ENCODE measurements at regions not wholly inside any gene's neighbourhood (a gene's known extent, or its start where the extent isn't known, plus 50 kb on each side); places are given as distances from the start of the nearest gene placed in this dataset.
"Not testable (repeated sequence)": the region's sequence is repeated elsewhere in the genome, so short reads cannot be mapped to it uniquely, and the experiment has no call there.

GRCh38 chr20:52057133-52057532, 134.4 kb downstream of the ZFP64 start:
- peaks cover 7 to 15% (median 11%) of the 10 kb centered on the region in 5 donors for H3K36me3 Mint-ChIP-seq
- H3K27me3 ChIP-seq (ENCODE audit: control insufficient read depth in 2 of 2, insufficient read depth in 2 of 2, low read length in 2 of 2); H3K27ac Mint-ChIP-seq; H3K4me1 ChIP-seq (ENCODE audit: control insufficient read depth in 2 of 2, insufficient read depth in 2 of 2, low read length in 2 of 2); H3K4me3 ChIP-seq (ENCODE audit: low read length); POLR2A ChIA-PET; ATAC-seq; DNase-seq; H3K27me3 Mint-ChIP-seq; H3K4me1 Mint-ChIP-seq; H3K4me3 Mint-ChIP-seq; CTCF ChIA-PET; H3K27ac ChIP-seq (ENCODE audit: low read depth, low read length); H3K36me3 ChIP-seq (ENCODE audit: control insufficient read depth in 2 of 3, insufficient read depth in 3 of 3, low read length in 3 of 3); intact Hi-C loops (cut with micrococcal nuclease): not testable (repeated sequence)
- peaks cover 3 to 31% (median 12%) of the 10 kb centered on the region in 11 donors for H3K9me3 Mint-ChIP-seq
- H3K9me3 ChIP-seq (ENCODE audit: control insufficient read depth in 2 of 3, low read length in 3 of 3) = peaks cover 0 to 12% (median 0%) of the 10 kb centered on the region in 3 experiments

- Mint-ChIP-seq H3K9me3 (peaks cover 3 to 31% (median 12%) of the 10 kb centered on the region in 11 donors), H3K27me3 (no peaks in the 10 kb centered on the region), H3K4me1 (no peaks in the 10 kb centered on the region), H3K27ac (no peak overlapping the region), H3K36me3 (peaks cover 7 to 15% (median 11%) of the 10 kb centered on the region in 5 donors), H3K4me3 (no peak overlapping the region)
- CTCF ChIA-PET = no interaction called here
- POLR2A ChIA-PET = no interaction called here
- Histone ChIP-seq H3K9me3 (ENCODE audit: control insufficient read depth in 2 of 3, low read length in 3 of 3) (peaks cover 0 to 12% (median 0%) of the 10 kb centered on the region in 3 experiments), H3K4me3 (ENCODE audit: low read length) (no peak overlapping the region), H3K27ac (ENCODE audit: low read depth, low read length) (no peak overlapping the region), H3K4me1 (ENCODE audit: control insufficient read depth in 2 of 2, insufficient read depth in 2 of 2, low read length in 2 of 2) (peaks cover 0 to 3% of the 10 kb centered on the region in 2 donors), H3K36me3 (ENCODE audit: control insufficient read depth in 2 of 3, insufficient read depth in 3 of 3, low read length in 3 of 3) (no peaks in the 10 kb centered on the region), H3K27me3 (ENCODE audit: control insufficient read depth in 2 of 2, insufficient read depth in 2 of 2, low read length in 2 of 2) (no peaks in the 10 kb centered on the region)
- ATAC-seq (no peak), DNase-seq (no peak)
- intact Hi-C loops (cut with micrococcal nuclease) = no loop called here
Measured at GRCh38 chr20:52056203-52057062, 135.1 kb downstream of the ZFP64 start.

GRCh38 chr20:52054123-52054522, 137.5 kb downstream of the ZFP64 start:
- H3K4me3 Mint-ChIP-seq = no peak overlapping the region
- H3K4me1 Mint-ChIP-seq = peaks cover 0 to 1% (median 0%) of the 10 kb centered on the region in 7 donors
- H3K27me3 Mint-ChIP-seq = peaks cover 0 to 12% (median 7%) of the 10 kb centered on the region in 5 donors
- H3K27ac Mint-ChIP-seq = no peak overlapping the region
- intact Hi-C loops (cut with micrococcal nuclease) = no loop called here
- no peaks in the 10 kb centered on the region for H3K36me3 ChIP-seq (ENCODE audit: control insufficient read depth in 2 of 3, insufficient read depth in 3 of 3, low read length in 3 of 3)
- H3K9me3 ChIP-seq (ENCODE audit: control insufficient read depth in 2 of 3, low read length in 3 of 3) = peaks cover 0 to 12% (median 0%) of the 10 kb centered on the region in 3 experiments
- H3K4me1 ChIP-seq (ENCODE audit: control insufficient read depth in 2 of 2, insufficient read depth in 2 of 2, low read length in 2 of 2) = peaks cover 0 to 3% of the 10 kb centered on the region in 2 donors
- no peak overlapping the region for H3K4me3 ChIP-seq (ENCODE audit: low read length)
- no peak for DNase-seq
- CTCF ChIA-PET = no interaction called here
- peaks cover 3 to 31% (median 12%) of the 10 kb centered on the region in 11 donors for H3K9me3 Mint-ChIP-seq
- no peak for ATAC-seq
- POLR2A ChIA-PET = no interaction called here
- H3K27me3 ChIP-seq (ENCODE audit: control insufficient read depth in 2 of 2, insufficient read depth in 2 of 2, low read length in 2 of 2) = no peaks in the 10 kb centered on the region
- H3K27ac ChIP-seq (ENCODE audit: low read depth, low read length) = no peak overlapping the region
- H3K36me3 Mint-ChIP-seq = peaks cover 7 to 15% (median 11%) of the 10 kb centered on the region in 5 donors

GRCh38 chr20:52049001-52049731, 142.4 kb downstream of the ZFP64 start:
- peaks cover 0 to 16% (median 11%) of the 10 kb centered on the region in 5 donors for H3K27me3 Mint-ChIP-seq
- Histone ChIP-seq H3K9me3 (ENCODE audit: control insufficient read depth in 2 of 3, low read length in 3 of 3) (no peaks in the 10 kb centered on the region), H3K4me1 (ENCODE audit: control insufficient read depth in 2 of 2, insufficient read depth in 2 of 2, low read length in 2 of 2) (peaks cover 8 to 15% of the 10 kb centered on the region in 2 donors), H3K27ac (ENCODE audit: low read depth, low read length) (no peak overlapping the region), H3K36me3 (ENCODE audit: control insufficient read depth in 2 of 3, insufficient read depth in 3 of 3, low read length in 3 of 3) (no peaks in the 10 kb centered on the region), H3K4me3 (ENCODE audit: low read length) (no peak overlapping the region), H3K27me3 (ENCODE audit: control insufficient read depth in 2 of 2, insufficient read depth in 2 of 2, low read length in 2 of 2) (no peaks in the 10 kb centered on the region)
- CTCF ChIA-PET = no interaction called here
- no peaks in the 10 kb centered on the region for H3K36me3 Mint-ChIP-seq
- H3K4me1 Mint-ChIP-seq = peaks cover 7 to 20% (median 16%) of the 10 kb centered on the region in 7 donors
- ATAC-seq (no peak), DNase-seq (no peak)
- H3K4me3 Mint-ChIP-seq = no peak overlapping the region
- intact Hi-C loops (cut with micrococcal nuclease) = no loop called here
- POLR2A ChIA-PET = no interaction called here
- no peaks in the 10 kb centered on the region for H3K9me3 Mint-ChIP-seq
- peak overlapping the region in 1 of 9 donors; percentile 46 for H3K27ac Mint-ChIP-seq

GRCh38 chr20:52047811-52048764, 143.5 kb downstream of the ZFP64 start:
- Histone ChIP-seq H3K36me3 (ENCODE audit: control insufficient read depth in 2 of 3, insufficient read depth in 3 of 3, low read length in 3 of 3) (no peaks in the 10 kb centered on the region), H3K27me3 (ENCODE audit: control insufficient read depth in 2 of 2, insufficient read depth in 2 of 2, low read length in 2 of 2) (no peaks in the 10 kb centered on the region), H3K4me3 (ENCODE audit: low read length) (no peak overlapping the region), H3K27ac (ENCODE audit: low read depth, low read length) (no peak overlapping the region), H3K9me3 (ENCODE audit: control insufficient read depth in 2 of 3, low read length in 3 of 3) (no peaks in the 10 kb centered on the region), H3K4me1 (ENCODE audit: control insufficient read depth in 2 of 2, insufficient read depth in 2 of 2, low read length in 2 of 2) (peaks cover 8 to 15% of the 10 kb centered on the region in 2 donors)
- ChIA-PET POLR2A (no interaction called here), CTCF (no interaction called here)
- intact Hi-C loops (cut with micrococcal nuclease) = loop anchor here in 1 of 2 donors (1.0 kb wide), 1 partner anchor 16 kb away; no protein-coding TSS in a partner anchor
- Mint-ChIP-seq H3K27ac (peak overlapping the region in 2 of 9 donors; percentile 3 to 58), H3K27me3 (peaks cover 0 to 16% (median 11%) of the 10 kb centered on the region in 5 donors), H3K4me3 (peak overlapping the region in 3 of 10 donors; percentile 19 to 55 (median 40)), H3K9me3 (no peaks in the 10 kb centered on the region), H3K4me1 (peaks cover 7 to 20% (median 16%) of the 10 kb centered on the region in 7 donors), H3K36me3 (no peaks in the 10 kb centered on the region)
- peak; percentile 54 for ATAC-seq
- DNase-seq = peak in 3 of 9 donors; percentile 2 to 48 (median 6)

GRCh38 chr20:52041966-52042365, 149.6 kb downstream of the ZFP64 start:
- CTCF ChIA-PET = no interaction called here
- H3K27ac Mint-ChIP-seq = no peak overlapping the region
- H3K4me1 Mint-ChIP-seq = peaks cover 0 to under 1% (median 0%) of the 10 kb centered on the region in 7 donors
- ATAC-seq (no peak), DNase-seq (no peak)
- Histone ChIP-seq H3K36me3 (ENCODE audit: control insufficient read depth in 2 of 3, insufficient read depth in 3 of 3, low read length in 3 of 3) (no peaks in the 10 kb centered on the region), H3K9me3 (ENCODE audit: control insufficient read depth in 2 of 3, low read length in 3 of 3) (no peaks in the 10 kb centered on the region), H3K27ac (ENCODE audit: low read depth, low read length) (no peak overlapping the region), H3K27me3 (ENCODE audit: control insufficient read depth in 2 of 2, insufficient read depth in 2 of 2, low read length in 2 of 2) (no peaks in the 10 kb centered on the region), H3K4me1 (ENCODE audit: control insufficient read depth in 2 of 2, insufficient read depth in 2 of 2, low read length in 2 of 2) (no peaks in the 10 kb centered on the region), H3K4me3 (ENCODE audit: low read length) (no peak overlapping the region)
- intact Hi-C loops (cut with micrococcal nuclease) = no loop called here
- H3K27me3 Mint-ChIP-seq = no peaks in the 10 kb centered on the region
- no peaks in the 10 kb centered on the region for H3K9me3 Mint-ChIP-seq
- no peak overlapping the region for H3K4me3 Mint-ChIP-seq
- POLR2A ChIA-PET = no interaction called here
- no peaks in the 10 kb centered on the region for H3K36me3 Mint-ChIP-seq
